Hepatocyte (in vitro differentiated cells): ENCODE measurements at regions not wholly inside any gene's neighbourhood (a gene's known extent, or its start where the extent isn't known, plus 50 kb on each side); places are given as distances from the start of the nearest gene placed in this dataset.

Experiments used
- DNase-seq: peaks from one replicate; pipeline ENCODE4 v3.0.0-alpha.2; 2016; ENCODE audit warnings: low spot score
- H2AFZ ChIP-seq: fragments of 200-600 bp; sonication (generic); 2 replicates; pipeline ENCODE4 v1.6.0; 2016; ENCODE audit warnings: antibody characterized with exemption, mild to moderate bottlenecking
- H3K27ac ChIP-seq: fragments of 200-600 bp; sonication (generic); 2 replicates; pipeline ENCODE4 v1.5.1; 2016; ENCODE audit warnings: mild to moderate bottlenecking
- H3K27me3 ChIP-seq: fragments of 200-600 bp; sonication (generic); 2 replicates; pipeline ENCODE4 v1.6.1; 2016
- H3K36me3 ChIP-seq: fragments of 200-600 bp; sonication (generic); replicated peaks from 2 replicates; pipeline ENCODE4 v1.5.1; 2016; ENCODE audit warnings: low read depth; ENCODE audit not compliant: insufficient read depth
- H3K4me1 ChIP-seq: fragments of 200-600 bp; sonication (generic); 2 replicates; pipeline ENCODE4 v1.5.1; 2016; ENCODE audit warnings: mild to moderate bottlenecking, moderate library complexity; ENCODE audit not compliant: insufficient read depth
- H3K4me2 ChIP-seq: fragments of 200-600 bp; sonication (generic); 2 replicates; pipeline ENCODE4 v1.6.0; 2016
- H3K4me3 ChIP-seq: fragments of 200-600 bp; sonication (generic); 2 replicates; pipeline ENCODE4 v1.5.1; 2016; ENCODE audit warnings: mild to moderate bottlenecking
- H3K79me2 ChIP-seq: fragments of 200-600 bp; sonication (generic); 2 replicates; pipeline ENCODE4 v1.6.0; 2017; ENCODE audit warnings: mild to moderate bottlenecking
- H3K9me2 ChIP-seq: fragments of 200-600 bp; sonication (generic); replicated peaks from 2 replicates; pipeline ENCODE4 v1.6.0; 2017; ENCODE audit warnings: mild to moderate bottlenecking; ENCODE audit not compliant: insufficient read depth
- H3K9me3 ChIP-seq: fragments of 200-600 bp; sonication (generic); 2 replicates; pipeline ENCODE4 v1.5.1; 2016; ENCODE audit warnings: low read depth, mild to moderate bottlenecking
- H4K20me1 ChIP-seq: fragments of 200-600 bp; sonication (generic); 2 replicates; pipeline ENCODE4 v1.6.0; 2016; ENCODE audit warnings: mild to moderate bottlenecking; ENCODE audit not compliant: insufficient read depth, poor library complexity, severe bottlenecking
- CTCF ChIP-seq: fragments of 200-600 bp; sonication (generic); IDR thresholded peaks from 2 replicates; pipeline ENCODE4 v1.5.1; 2016; ENCODE audit warnings: antibody characterized with exemption, mild to moderate bottlenecking; ENCODE audit not compliant: poor library complexity
- EZH2 ChIP-seq: fragments of 200-600 bp; sonication (generic); IDR thresholded peaks from 2 replicates; pipeline ENCODE4 v1.6.1; 2016; ENCODE audit warnings: antibody characterized with exemption, mild to moderate bottlenecking, borderline replicate concordance
- EZH2phosphoT487 ChIP-seq: fragments of 200-600 bp; sonication (generic); IDR thresholded peaks from one replicate; pipeline ENCODE4 v1.6.1; 2018; ENCODE audit warnings: antibody characterized with exemption, mild to moderate bottlenecking, low read depth, moderate library complexity; ENCODE audit not compliant: unreplicated experiment, severe bottlenecking
- WGBS: methylation state at CpG from one replicate; pipeline ENCODE4 v1.1.6; 2016; ENCODE audit warnings: low lambda C conversion rate; ENCODE audit errors: missing lambda C conversion rate; 5-methylcytosine and 5-hydroxymethylcytosine counted together

DNA sequence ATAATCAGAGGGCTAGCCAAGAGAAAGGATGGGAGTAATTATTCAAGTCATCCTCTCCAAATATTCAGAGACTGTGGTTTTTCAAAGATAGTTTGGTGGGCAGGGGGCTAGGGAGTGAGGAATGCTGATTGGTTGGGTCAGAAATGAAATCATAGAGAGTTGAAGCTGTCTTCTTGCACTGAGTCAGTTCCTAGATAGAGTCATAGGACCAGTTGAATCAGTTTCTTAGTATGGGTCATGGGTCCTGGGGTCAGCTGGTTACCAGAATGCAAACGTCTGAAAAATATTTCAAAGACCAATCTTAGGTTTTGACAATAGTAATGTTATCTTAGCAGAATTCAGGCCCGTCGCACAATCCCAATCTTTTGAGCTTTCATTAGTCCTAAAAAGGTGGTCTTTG is 171.4 kb upstream of the SPATS2L start:
- no peak for DNase-seq
- H3K27ac ChIP-seq = no peak overlapping the region
- H3K27me3 ChIP-seq = no peaks in the 10 kb centered on the region
- no peak overlapping the region for H3K4me3 ChIP-seq
- no peaks in the 10 kb centered on the region for H3K9me2 ChIP-seq
- 95% methylated on average over 3 of the region's 3 CpGs for WGBS
- TF ChIP-seq CTCF (no peak), EZH2 (no peak), EZH2phosphoT487 (no peak)
- no peaks in the 10 kb centered on the region for H4K20me1 ChIP-seq
- no peak overlapping the region for H2AFZ ChIP-seq
- no peaks in the 10 kb centered on the region for H3K36me3 ChIP-seq
- no peaks in the 10 kb centered on the region for H3K9me3 ChIP-seq
- peaks cover 12% of the 10 kb centered on the region for H3K4me1 ChIP-seq
- no peak overlapping the region for H3K4me2 ChIP-seq
- no peaks in the 10 kb centered on the region for H3K79me2 ChIP-seq

- Histone ChIP-seq H3K4me2 (no peak overlapping the region), H2AFZ (no peak overlapping the region), H3K9me3 (no peaks in the 10 kb centered on the region), H4K20me1 (no peaks in the 10 kb centered on the region), H3K4me1 (peaks cover 12% of the 10 kb centered on the region), H3K79me2 (no peaks in the 10 kb centered on the region), H3K9me2 (no peaks in the 10 kb centered on the region), H3K27ac (no peak overlapping the region), H3K36me3 (no peaks in the 10 kb centered on the region), H3K27me3 (no peaks in the 10 kb centered on the region), H3K4me3 (no peak overlapping the region)
- no peak for DNase-seq
- TF ChIP-seq EZH2 (no peak), EZH2phosphoT487 (no peak), CTCF (no peak)
- WGBS = 83% methylated on average over 5 of the region's 5 CpGs
Observed at GRCh38 chr2:200136655-200137054, 169.8 kb upstream of the SPATS2L start.

- H3K9me2 ChIP-seq = no peaks in the 10 kb centered on the region
- no peaks in the 10 kb centered on the region for H3K27me3 ChIP-seq
- no peaks in the 10 kb centered on the region for H3K36me3 ChIP-seq
- peaks cover 12% of the 10 kb centered on the region for H3K4me1 ChIP-seq
- H3K79me2 ChIP-seq = no peaks in the 10 kb centered on the region
- no peaks in the 10 kb centered on the region for H3K9me3 ChIP-seq
- WGBS = 69% methylated on average over 2 of the region's 2 CpGs
- no peaks in the 10 kb centered on the region for H4K20me1 ChIP-seq
- TF ChIP-seq CTCF (no peak), EZH2phosphoT487 (no peak), EZH2 (no peak)
- H3K27ac ChIP-seq = no peak overlapping the region
- H3K4me2 ChIP-seq = no peak overlapping the region
- no peak overlapping the region for H3K4me3 ChIP-seq
- H2AFZ ChIP-seq = no peak overlapping the region
- DNase-seq = no peak
Observed at GRCh38 chr2:200137271-200137670, 169.2 kb upstream of the SPATS2L start.

DNA sequence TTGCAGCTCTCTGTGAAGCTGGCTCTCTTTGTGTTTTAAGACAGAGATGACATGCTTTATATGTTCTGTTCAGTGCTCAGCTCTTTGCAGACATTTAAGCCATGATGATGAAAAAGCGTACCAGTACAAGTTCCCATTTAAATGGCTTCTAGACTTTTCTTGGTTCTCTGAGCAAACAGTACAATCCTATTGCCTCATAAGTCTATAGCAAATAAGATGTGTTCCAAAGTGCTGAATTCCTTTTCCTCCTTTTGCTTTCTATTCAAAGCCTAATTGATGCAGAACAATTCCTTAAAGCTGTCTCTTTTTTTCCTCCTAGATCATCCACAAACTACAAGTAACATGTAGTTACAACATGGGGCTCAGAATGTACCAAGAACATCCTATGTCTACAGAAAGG is 168.8 kb upstream of the SPATS2L start:
- Histone ChIP-seq H4K20me1 (no peaks in the 10 kb centered on the region), H3K36me3 (no peaks in the 10 kb centered on the region), H3K79me2 (no peaks in the 10 kb centered on the region), H3K9me3 (no peaks in the 10 kb centered on the region), H2AFZ (no peak overlapping the region), H3K4me1 (peaks cover 12% of the 10 kb centered on the region), H3K4me2 (no peak overlapping the region), H3K9me2 (no peaks in the 10 kb centered on the region), H3K27ac (peak overlapping the region; percentile 33), H3K4me3 (no peak overlapping the region), H3K27me3 (no peaks in the 10 kb centered on the region)
- TF ChIP-seq EZH2 (no peak), CTCF (no peak), EZH2phosphoT487 (no peak)
- no peak for DNase-seq
- 82% methylated on average over 1 of the region's 1 CpG for WGBS
